GM12865 (cell line): ENCODE measurements at regions not wholly inside any gene's neighbourhood (a gene's known extent, or its start where the extent isn't known, plus 50 kb on each side); places are given as distances from the start of the nearest gene placed in this dataset.

Source experiments
- DNase-seq: peaks from one replicate; pipeline ENCODE4 v3.0.0; 2010; ENCODE audit warnings: low read depth
- H3K4me3 ChIP-seq: 2 replicates; pipeline ENCODE4 v1.5.1; 2011; ENCODE audit warnings: mild to moderate bottlenecking, low read depth, low read length, control low read depth
- CTCF ChIP-seq: IDR thresholded peaks from 2 replicates; pipeline ENCODE4 v1.5.1; 2011; ENCODE audit warnings: low read length, control low read depth, low read depth, inconsistent platforms; ENCODE audit not compliant: insufficient read depth; ENCODE audit errors: missing control alignments

- no peak for TF ChIP-seq CTCF
- DNase-seq = no peak
- H3K4me3 ChIP-seq = no peak overlapping the region
Measured at GRCh38 chr2:175463589-175464310, 282.2 kb upstream of the ATP5MC3 start.

- DNase-seq = no peak
- TF ChIP-seq CTCF = no peak
Measured at GRCh38 chr2:175463169-175463568, 281.7 kb upstream of the ATP5MC3 start.

GRCh38 chr2:175462246-175462645 is 280.7 kb upstream of the ATP5MC3 start:
- TF ChIP-seq CTCF = no peak
- no peak overlapping the region for H3K4me3 ChIP-seq

More at GRCh38 chr2:175463169-175463568, 281.7 kb upstream of the ATP5MC3 start:
- no peak overlapping the region for H3K4me3 ChIP-seq

GRCh38 chr2:175461839-175462238 is 280.3 kb upstream of the ATP5MC3 start:
- DNase-seq = no peak
- no peak for TF ChIP-seq CTCF

More at GRCh38 chr2:175462246-175462645, 280.7 kb upstream of the ATP5MC3 start:
- DNase-seq = no peak

GRCh38 chr2:175457895-175458448 is 276.5 kb upstream of the ATP5MC3 start:
- DNase-seq = no peak
- H3K4me3 ChIP-seq = no peak overlapping the region
- TF ChIP-seq CTCF = no peak

More at GRCh38 chr2:175461839-175462238, 280.3 kb upstream of the ATP5MC3 start:
- no peak overlapping the region for H3K4me3 ChIP-seq

- no peak for DNase-seq
- TF ChIP-seq CTCF = no peak
- no peak overlapping the region for H3K4me3 ChIP-seq
Measured at GRCh38 chr2:175454953-175455389, 273.5 kb upstream of the ATP5MC3 start.
